Suppressor macrophage treated with lipopolysaccharide for 4 hours (primary cell): ENCODE measurements at regions not wholly inside any gene's neighbourhood (a gene's known extent, or its start where the extent isn't known, plus 50 kb on each side); places are given as distances from the start of the nearest gene placed in this dataset.
"Not testable (repeated sequence)": the region's sequence is repeated elsewhere in the genome, so short reads cannot be mapped to it uniquely, and the experiment has no call there.

Experiments used
- DNase-seq: peaks from one replicate; pipeline ENCODE4 v3.0.0-alpha.2; 2020

DNA sequence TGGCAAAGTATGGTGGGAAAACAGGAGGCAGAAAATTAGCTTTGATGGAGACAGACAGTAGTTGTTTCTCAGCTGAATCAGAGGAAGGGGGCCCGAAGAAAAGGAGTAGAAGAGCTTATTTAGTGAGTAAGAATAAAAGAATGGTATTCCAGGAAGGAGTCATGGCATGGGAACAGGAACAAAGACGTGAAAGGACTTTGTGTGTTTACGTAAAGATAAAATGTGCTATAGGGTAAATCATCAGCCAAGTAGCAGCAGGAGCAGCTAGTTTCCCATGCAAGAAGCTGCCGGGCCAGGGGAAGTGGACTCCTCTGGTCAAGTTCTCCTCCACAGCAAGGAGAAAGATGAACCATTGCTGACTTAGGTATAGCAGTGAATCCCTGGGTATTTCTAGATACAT lies 454.5 kb downstream of the HINT1 start:
- no peak for DNase-seq

GRCh38 chr5:130708754-130709153 lies 456.3 kb downstream of the HINT1 start:
- no peak for DNase-seq

- no peak for DNase-seq
These were observed 458.4 kb downstream of the HINT1 start for GRCh38 chr5:130706696-130707095.

DNA sequence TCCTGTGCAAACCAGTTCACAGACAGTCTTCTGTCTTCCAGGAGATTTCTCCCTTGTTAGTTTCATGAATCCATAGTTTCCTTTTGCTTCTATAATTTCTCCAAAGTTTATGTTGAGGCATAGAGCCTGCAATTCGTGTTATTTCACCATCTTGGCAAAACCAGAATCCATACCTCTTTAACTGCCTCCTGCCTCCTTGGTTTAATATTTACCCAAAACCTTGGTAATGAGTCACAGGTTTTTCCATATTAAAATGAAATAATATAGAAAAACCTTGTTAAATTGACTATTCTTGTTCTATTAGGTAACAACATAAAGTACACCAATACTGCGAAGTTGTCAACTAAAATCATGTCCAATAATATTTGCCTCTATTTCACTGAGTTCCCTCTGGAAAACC lies 459.7 kb downstream of the HINT1 start:
- no peak for DNase-seq

- no peak for DNase-seq
These were observed 471.5 kb downstream of the HINT1 start for GRCh38 chr5:130693509-130693908.

DNA sequence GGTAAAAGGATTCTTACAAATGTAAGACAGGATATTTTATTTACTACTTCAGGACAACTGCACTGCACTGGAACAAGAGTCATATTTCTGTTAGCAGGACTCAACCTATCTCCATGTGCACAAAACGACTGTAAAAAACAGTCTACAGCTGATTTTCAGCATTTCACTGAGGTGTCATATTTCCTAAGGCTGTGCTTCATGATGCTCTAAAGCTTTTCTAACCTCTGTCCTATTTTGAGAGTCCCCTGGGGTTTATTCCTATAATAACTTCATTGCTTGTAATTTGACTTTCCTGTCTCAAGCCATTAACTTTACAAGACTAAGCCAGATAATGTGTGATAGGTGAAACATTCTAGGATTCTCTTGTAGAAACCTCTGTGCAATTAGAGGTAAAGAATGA lies 472.3 kb downstream of the HINT1 start:
- DNase-seq = no peak

- DNase-seq = no peak
These were observed 475.2 kb downstream of the HINT1 start for GRCh38 chr5:130689831-130690230.

- DNase-seq = no peak
These were observed 477.8 kb downstream of the HINT1 start for GRCh38 chr5:130687085-130687733.

DNA sequence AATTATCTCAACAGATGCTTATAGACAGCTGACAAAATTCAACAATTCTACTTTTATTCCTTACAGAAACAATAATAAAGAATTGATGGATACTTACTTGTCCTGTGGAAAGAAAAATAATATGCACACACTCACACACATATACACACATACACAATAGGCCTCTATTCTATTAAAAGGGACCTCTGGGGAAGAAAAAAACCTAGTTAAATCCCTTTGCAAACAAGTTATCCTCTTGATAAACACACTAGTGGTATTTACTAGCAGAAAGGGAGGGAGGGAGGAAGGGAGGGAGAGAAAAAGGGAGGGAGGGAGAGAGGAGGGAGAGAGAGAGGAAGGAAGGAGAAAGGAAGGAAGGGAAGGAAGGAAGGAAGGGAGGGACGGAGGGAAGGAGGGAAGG lies 486.4 kb downstream of the HINT1 start:
- no peak for DNase-seq

DNA sequence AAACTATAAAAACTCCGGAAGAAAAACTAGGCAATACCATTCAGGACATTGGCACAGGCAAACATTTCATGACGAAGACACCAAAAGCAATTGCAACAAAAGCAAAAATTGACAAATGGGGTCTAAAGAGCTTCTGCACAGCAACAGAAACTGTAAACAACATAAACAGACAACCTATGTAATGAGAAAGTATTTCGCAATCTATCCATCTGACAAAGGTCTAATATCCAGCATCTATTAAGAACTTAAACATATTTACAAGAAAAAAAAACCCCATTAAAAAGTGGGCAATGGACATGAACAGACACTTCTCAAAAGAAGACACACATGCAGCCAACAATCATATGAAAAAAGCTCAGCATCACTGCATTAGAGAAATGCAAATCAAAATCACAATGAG lies 498.6 kb downstream of the HINT1 start:
- no peak for DNase-seq

DNA sequence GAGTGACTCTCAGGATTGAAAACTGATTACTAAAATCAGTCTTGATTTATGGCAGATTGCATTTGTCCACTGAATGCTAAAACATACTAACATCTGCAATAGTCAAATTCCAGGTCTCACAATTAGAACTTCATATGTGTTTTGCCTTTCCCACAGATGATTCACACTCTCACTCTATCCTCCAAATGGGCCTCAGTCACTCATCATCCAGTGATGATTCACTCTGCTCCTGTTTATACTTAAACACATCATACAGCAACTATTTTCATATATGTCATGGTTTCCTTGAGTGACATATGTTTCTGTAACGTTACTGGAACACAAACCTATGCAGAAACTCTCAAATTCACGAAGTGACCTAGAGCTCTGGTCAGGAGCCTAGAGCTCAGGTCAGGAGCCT lies 512.9 kb downstream of the HINT1 start:
- DNase-seq = no peak

- DNase-seq = no peak
These were observed 513.6 kb downstream of the HINT1 start for GRCh38 chr5:130651440-130651839.

DNA sequence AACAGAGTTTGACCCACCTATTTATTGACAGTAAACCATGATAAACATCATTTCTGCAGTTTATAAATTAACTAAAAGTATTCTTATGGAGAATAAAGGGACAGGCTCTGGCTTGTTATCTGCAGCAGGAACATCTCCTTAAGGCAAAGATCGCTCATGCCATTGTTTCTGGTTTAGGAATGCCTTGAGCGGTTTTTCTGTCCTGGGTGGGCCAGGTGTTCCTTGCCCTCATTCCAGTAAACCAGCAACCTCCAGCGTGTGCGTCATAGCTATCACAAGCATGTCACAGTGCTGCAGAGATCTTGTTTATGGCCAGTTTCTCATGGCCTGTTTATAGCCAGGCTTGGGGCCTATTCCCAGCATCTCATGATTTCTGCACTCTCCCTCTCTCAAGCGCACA lies 521.7 kb downstream of the HINT1 start:
- no peak for DNase-seq

DNA sequence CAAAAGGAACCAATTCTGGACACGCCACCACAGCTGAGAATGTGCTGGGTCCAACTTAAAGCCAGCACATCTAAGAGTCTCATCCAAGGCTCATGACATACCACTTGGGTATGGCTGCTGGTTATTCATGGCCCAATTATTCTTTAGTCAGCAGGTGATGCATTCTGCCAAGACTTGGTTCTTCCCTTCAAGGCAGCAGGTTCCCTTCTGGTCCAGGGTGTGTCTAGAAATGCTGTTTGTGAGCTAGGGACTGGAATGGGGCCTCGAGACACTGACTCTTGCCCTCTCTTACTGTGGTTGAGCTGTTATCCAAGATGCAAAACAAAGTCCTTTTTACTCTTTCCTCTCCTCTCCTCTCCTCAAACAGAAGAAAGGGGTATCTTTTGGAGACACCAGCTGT lies 522.6 kb downstream of the HINT1 start:
- no peak for DNase-seq

DNA sequence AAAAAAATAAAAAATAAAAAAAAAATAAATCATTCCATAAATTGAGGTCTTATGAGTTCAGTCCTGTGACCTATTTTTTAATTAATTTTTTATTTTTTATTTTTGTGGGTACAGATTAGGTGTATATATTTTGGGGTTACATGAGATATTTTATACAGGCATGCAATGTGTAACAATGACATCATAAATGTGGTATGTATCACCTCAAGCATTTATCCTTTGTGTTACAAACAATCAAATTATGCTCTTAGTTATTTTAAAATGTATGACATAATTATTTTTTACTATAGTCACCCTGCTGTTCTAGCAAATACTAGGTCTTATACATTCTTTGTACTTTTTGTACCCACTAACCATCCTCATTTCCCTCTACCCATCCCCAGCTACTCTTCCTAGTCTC lies 537.9 kb downstream of the HINT1 start:
- DNase-seq = no peak

DNA sequence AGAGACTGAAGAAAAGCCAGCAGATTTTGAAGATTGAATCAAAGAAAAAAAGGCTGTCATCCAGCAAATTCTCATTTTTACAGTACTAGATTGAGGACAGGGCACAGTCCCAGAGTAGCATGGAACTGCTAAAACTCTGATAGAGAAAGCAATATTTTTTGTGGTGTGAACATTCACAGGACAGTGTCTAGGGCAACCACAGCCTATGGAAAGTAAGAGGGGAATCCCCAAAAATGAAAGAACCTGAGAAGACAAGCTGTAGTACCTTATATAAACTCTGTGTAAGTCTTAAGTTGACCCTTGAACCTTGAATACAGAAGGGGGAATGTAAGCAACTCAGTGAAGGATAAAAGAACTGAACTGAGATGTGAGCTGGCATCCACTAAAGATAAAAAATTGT lies 540.3 kb downstream of the HINT1 start:
- DNase-seq = no peak

DNA sequence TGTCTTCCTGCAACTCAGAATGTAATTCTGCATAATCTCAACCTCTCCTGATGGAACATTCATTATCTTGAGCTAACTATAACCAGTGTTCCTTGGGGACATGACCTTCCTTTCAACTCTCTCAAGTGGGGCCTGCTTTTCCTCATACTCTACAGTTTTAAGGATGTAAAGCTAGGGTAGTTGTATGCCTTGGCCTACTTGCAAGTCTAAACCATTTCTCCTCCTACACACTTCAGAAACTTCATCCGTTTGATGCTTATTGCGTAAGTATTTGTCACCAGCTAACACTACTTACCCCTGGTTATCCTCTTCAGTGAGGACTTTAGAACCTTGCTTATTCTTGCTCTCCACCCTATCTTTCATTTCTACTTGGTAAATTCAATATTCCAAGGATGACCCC lies 548.9 kb downstream of the HINT1 start:
- DNase-seq = no peak

DNA sequence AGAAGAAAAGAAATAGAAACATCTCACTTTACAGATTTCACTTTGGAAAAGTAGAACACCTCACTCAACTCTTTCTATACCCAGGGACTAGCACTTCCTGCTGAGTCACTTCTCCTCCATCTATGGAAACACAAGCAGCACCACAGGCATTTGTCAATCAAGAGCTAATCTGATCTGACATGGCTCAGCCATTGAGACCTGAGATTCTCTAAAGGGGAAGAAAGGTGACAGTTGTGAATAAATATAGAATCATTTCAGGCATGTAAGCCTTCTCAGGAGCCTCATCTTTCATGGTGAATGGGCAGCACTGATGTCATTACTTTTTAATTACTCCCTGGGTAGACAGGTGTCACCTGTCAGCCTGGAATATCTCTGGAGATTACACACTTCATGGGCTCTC lies 559.8 kb downstream of the HINT1 start:
- no peak for DNase-seq

- DNase-seq = not testable (repeated sequence)
These were observed 568.4 kb downstream of the HINT1 start for GRCh38 chr5:130596647-130597046.

- no peak for DNase-seq
These were observed 584.8 kb downstream of the HINT1 start for GRCh38 chr5:130580264-130580663.

DNA sequence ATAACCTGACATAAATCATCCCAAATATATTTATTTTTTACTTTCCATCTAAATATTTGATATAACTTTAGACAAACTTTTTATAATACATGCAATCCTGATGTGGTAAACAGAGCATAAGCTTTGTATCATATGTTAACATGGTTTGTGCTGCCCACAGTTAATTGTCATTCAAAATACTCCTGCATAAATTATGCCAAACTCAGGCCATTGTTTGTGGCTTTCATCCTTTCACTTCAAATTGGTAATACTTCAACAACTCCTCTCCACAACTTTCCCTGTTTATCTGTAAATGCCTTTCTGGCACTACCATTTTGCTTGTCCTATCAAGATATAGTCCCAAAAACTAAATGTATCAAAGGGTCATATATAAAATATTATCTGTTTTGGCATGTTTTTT lies 586.7 kb downstream of the HINT1 start:
- DNase-seq = no peak

DNA sequence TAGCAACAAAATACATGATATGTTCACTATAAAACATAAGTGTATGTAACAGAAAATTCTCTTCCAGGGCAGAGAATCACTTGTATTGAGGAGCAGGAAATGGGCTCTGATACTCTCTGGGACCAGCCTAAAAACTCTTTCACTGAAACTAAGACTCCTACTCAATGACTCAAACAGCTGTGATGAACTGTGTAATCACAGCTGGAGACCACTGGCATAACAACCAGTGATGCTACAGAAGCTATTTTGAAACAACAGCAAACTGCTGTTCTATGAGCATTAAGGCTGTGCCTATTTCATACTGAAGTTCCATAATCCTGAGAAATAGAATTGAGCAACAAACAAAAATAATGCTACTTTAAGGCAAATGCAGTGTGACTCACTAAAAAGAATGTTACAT lies 594.0 kb downstream of the HINT1 start:
- DNase-seq = peak; percentile 16

- DNase-seq = no peak
These were observed 596.3 kb downstream of the HINT1 start for GRCh38 chr5:130568791-130569190.

- DNase-seq = no peak
These were observed 609.6 kb downstream of the HINT1 start for GRCh38 chr5:130555429-130555828.

DNA sequence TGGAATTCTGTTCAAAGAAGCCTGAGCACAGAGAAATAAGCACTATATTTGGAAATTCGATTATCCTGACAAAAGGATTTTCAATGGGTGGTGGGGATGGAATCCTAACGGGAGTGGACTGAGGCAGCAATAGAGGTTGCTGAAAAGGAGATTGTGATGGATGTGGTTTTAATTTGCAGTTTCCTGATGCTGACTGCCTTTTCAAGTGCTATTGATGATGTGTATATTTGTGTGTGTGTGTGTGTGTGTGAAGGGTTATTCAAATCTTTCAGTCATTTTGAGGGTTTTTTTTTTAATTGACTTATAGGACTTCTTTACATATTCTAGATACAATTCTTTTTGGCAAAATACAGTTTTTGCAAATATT lies 614.5 kb downstream of the HINT1 start:
- DNase-seq = no peak
